ENCODE measurements at regions not wholly inside any gene's neighbourhood (a gene's known extent, or its start where the extent isn't known, plus 50 kb on each side); places are given as distances from the start of the nearest gene placed in this dataset.

- Histone ChIP-seq H3K4me3 (ENCODE audit: low read depth, low read length) (no peak overlapping the region), H3K9me3 (ENCODE audit: control insufficient read depth, insufficient read depth, low read length) (no peaks in the 10 kb centered on the region), H3K27me3 (ENCODE audit: control insufficient read depth, insufficient read depth, low read length) (no peaks in the 10 kb centered on the region), H3K27ac (ENCODE audit: low read depth, low read length) (no peak overlapping the region)
- ChIA-PET CTCF (no interaction called here), POLR2A (no interaction called here)
- no peak for DNase-seq (ENCODE audit: low read depth, low spot score)
- TF ChIP-seq, protein P1, sequence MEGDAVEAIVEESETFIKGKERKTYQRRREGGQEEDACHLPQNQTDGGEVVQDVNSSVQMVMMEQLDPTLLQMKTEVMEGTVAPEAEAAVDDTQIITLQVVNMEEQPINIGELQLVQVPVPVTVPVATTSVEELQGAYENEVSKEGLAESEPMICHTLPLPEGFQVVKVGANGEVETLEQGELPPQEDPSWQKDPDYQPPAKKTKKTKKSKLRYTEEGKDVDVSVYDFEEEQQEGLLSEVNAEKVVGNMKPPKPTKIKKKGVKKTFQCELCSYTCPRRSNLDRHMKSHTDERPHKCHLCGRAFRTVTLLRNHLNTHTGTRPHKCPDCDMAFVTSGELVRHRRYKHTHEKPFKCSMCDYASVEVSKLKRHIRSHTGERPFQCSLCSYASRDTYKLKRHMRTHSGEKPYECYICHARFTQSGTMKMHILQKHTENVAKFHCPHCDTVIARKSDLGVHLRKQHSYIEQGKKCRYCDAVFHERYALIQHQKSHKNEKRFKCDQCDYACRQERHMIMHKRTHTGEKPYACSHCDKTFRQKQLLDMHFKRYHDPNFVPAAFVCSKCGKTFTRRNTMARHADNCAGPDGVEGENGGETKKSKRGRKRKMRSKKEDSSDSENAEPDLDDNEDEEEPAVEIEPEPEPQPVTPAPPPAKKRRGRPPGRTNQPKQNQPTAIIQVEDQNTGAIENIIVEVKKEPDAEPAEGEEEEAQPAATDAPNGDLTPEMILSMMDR (IDR thresholded peaks at IDR 0.05; ENCODE audit: low read depth, low read length): no peak
These were observed 160.0 kb upstream of the NCAM1 start for GRCh38 chr11:112801025-112801816.

GRCh38 chr11:112801817-112802088 is 159.5 kb upstream of the NCAM1 start:
- Histone ChIP-seq H3K27me3 (ENCODE audit: control insufficient read depth, insufficient read depth, low read length) (no peaks in the 10 kb centered on the region), H3K4me3 (ENCODE audit: low read depth, low read length) (no peak overlapping the region), H3K9me3 (ENCODE audit: control insufficient read depth, insufficient read depth, low read length) (no peaks in the 10 kb centered on the region), H3K27ac (ENCODE audit: low read depth, low read length) (no peak overlapping the region)
- no peak for DNase-seq (ENCODE audit: low read depth, low spot score)
- TF ChIP-seq, protein P1 (IDR thresholded peaks at IDR 0.05; ENCODE audit: low read depth, low read length): no peak
- ChIA-PET CTCF (no interaction called here), POLR2A (no interaction called here)

DNA sequence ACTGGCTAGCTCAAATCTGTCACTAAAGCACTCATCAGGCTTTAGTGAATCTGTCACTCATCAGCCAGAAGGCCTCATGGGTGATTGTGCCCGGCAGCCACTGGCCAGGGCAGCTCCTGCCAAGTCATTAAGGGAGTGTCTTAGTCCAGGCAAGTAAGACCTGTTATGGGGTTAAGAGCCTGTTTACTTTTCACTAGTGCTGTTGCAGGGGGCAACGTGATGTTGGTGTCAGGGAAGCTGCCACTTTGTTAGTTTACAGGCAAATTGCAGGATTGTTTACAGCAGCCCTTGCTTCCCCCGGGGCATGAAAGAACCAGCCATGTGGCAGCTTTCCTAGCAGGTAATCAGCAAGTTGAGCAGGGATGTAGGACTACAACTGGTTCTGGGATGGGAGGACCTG is 155.6 kb upstream of the NCAM1 start:
- TF ChIP-seq, protein P1 (IDR thresholded peaks at IDR 0.05; ENCODE audit: low read depth, low read length): no peak
- ChIA-PET POLR2A (no interaction called here), CTCF (no interaction called here)

DNA sequence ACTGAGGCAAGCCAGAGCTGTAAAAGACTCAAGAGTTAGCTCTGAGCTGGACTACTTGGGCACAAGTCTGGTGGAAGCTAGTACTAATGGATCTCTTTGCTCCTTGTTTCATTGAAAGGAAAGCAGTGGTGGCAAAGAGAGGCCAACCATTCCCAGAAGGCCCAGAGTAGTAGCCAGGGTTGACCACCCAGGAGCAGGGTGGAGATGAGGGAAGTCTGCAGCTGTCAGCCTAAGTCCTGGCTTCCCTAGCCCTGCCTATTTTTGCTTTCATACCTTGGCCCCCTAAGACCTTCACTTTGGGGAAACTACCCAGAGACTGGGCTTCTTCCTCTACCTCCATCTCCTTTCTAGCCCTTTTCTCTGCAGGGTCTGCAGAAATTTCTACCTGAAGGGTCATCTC is 155.0 kb upstream of the NCAM1 start:
- CTCF ChIA-PET: no interaction called here

More for the DNA sequence above, 155.6 kb upstream of the NCAM1 start:
- no peak overlapping the region for H3K27ac ChIP-seq (ENCODE audit: low read depth, low read length)
- DNase-seq (ENCODE audit: low read depth, low spot score): no peak
- no peaks in the 10 kb centered on the region for H3K9me3 ChIP-seq (ENCODE audit: control insufficient read depth, insufficient read depth, low read length)
- no peak overlapping the region for H3K4me3 ChIP-seq (ENCODE audit: low read depth, low read length)
- no peaks in the 10 kb centered on the region for H3K27me3 ChIP-seq (ENCODE audit: control insufficient read depth, insufficient read depth, low read length)

DNA sequence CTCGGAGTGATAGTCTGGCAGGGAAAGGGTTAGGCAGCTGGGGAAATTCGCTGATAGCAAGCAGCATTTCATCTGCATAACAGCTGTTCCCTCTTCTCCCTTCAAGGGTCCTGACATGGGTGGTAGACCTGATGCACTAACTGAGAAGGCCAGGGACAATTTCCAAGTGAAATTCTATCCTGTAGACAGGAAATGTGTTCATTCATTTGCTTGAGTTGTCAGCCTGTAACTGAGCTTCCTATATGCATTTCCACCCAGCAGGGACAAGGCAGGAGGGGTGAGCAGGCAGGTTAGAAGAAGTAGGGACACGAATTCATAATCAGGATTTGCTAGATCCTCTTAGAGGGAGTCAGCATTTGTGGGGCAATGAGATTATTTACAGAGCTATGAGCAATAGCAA is 154.3 kb upstream of the NCAM1 start:
- TF ChIP-seq, protein P1 (IDR thresholded peaks at IDR 0.05; ENCODE audit: low read depth, low read length): no peak
- no peaks in the 10 kb centered on the region for H3K27me3 ChIP-seq (ENCODE audit: control insufficient read depth, insufficient read depth, low read length)
- no peak for DNase-seq (ENCODE audit: low read depth, low spot score)
- H3K4me3 ChIP-seq (ENCODE audit: low read depth, low read length): no peak overlapping the region
- ChIA-PET CTCF (no interaction called here), POLR2A (no interaction called here)
- H3K27ac ChIP-seq (ENCODE audit: low read depth, low read length): no peak overlapping the region
- no peaks in the 10 kb centered on the region for H3K9me3 ChIP-seq (ENCODE audit: control insufficient read depth, insufficient read depth, low read length)

More for the DNA sequence above, 155.0 kb upstream of the NCAM1 start:
- H3K27ac ChIP-seq (ENCODE audit: low read depth, low read length): no peak overlapping the region
- POLR2A ChIA-PET: no interaction called here
- no peak overlapping the region for H3K4me3 ChIP-seq (ENCODE audit: low read depth, low read length)
- no peaks in the 10 kb centered on the region for H3K27me3 ChIP-seq (ENCODE audit: control insufficient read depth, insufficient read depth, low read length)
- TF ChIP-seq, protein P1 (IDR thresholded peaks at IDR 0.05; ENCODE audit: low read depth, low read length): no peak
- no peaks in the 10 kb centered on the region for H3K9me3 ChIP-seq (ENCODE audit: control insufficient read depth, insufficient read depth, low read length)
- no peak for DNase-seq (ENCODE audit: low read depth, low spot score)

Measured in AG04450 (cell line).